HG02943 (cell line): ENCODE measurements at regions not wholly inside any gene's neighbourhood (a gene's known extent, or its start where the extent isn't known, plus 50 kb on each side); places are given as distances from the start of the nearest gene placed in this dataset.
"Not testable (repeated sequence)": the region's sequence is repeated elsewhere in the genome, so short reads cannot be mapped to it uniquely, and the experiment has no call there.

ENCODE experiments used
- ATAC-seq: cut with Tn5 transposase; IDR thresholded peaks from one replicate; pipeline ENCODE4 v1.9.1; 2021; ENCODE audit warnings: mild to moderate bottlenecking, low read depth, moderate library complexity; ENCODE audit not compliant: unreplicated experiment

DNA sequence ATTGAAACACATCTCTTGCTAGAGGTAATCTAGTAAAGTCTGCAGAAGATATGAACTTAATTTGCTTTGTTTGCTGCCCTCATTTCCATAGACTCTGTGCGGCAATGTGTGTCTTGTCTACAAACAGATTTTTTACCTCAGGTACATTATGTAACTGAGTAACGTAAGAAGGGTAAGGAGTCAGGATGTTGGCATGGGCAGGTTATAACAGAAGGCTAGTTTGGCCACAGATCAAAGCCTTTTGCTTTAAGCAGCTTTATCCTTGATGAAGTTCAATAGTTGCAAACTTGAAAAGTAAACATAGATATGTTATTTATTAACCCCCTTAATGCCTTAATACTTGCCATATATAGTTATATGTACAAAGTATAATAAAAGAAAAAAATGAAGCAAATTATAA lies 391.6 kb upstream of the FKBP1C start:
- no peak for ATAC-seq

DNA sequence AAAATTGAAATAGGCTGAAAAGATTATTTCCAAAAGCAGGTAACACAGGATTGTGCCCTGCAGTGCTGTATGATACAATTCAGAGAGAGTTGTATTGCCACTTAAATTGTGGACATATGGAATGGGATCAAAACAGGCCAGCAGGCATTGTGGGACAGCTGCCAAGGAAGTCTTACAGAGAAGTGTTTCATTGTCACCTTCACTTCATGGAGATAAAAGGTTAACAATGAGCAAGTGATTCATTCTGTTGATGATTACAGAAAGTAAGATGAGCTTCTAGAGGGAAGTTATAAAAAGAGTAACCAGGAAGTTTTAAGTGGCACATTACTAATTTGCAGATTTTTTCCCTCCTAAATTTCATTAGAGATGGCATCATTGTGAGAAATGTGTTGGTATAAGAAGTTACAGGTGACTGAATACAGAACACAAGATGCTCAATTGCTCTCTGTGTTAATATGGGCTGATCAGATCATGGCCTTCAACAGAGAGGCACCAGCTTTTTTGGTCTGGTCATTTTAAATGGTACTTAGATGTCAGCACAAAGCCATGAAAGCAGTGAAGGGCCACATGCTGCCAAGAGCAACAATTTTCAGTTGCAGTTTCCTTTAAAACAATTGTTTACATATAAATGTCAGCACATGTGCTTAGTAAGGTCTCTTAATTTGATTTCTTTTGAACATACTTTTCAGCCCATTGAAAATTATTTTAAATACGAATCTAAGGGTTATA lies 402.5 kb upstream of the FKBP1C start:
- ATAC-seq = no peak

DNA sequence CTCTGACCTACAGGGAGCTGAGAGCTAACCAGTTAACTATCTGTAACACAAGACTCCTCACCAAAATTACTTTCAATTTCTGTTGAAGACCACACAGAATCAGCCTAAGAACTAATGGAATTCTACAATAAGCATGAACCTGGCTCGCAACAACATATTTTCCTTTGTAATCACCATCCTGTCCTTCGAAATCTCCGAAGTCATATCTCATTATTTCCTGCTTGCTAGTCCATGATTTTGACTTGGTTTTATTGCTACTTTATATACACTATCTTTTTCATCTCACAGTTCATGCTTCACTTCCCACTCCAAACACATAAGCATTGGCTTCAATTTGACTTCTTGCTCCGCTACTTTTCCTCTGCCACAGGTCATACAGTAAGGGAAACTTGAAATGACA lies 405.8 kb upstream of the FKBP1C start:
- ATAC-seq = no peak

DNA sequence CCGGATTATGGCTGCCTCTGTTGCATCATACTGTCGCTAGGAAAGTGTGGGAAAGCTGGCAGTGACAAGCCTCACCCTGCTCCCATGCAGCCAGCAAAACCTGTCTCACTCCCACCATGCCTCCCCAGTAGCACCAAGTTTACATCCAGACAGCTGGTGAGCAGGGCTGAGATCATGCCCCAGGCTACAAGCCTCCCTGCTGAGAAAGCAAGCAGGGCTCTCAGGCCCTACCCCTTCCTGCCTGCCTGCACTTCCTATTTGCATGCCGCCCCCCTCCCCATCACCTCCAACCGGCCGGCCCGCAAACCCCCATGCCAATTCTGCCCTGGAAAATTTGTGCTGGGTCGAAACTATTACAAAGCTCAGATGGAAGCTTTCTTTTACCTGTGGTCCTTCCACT lies 408.2 kb upstream of the FKBP1C start:
- no peak for ATAC-seq

DNA sequence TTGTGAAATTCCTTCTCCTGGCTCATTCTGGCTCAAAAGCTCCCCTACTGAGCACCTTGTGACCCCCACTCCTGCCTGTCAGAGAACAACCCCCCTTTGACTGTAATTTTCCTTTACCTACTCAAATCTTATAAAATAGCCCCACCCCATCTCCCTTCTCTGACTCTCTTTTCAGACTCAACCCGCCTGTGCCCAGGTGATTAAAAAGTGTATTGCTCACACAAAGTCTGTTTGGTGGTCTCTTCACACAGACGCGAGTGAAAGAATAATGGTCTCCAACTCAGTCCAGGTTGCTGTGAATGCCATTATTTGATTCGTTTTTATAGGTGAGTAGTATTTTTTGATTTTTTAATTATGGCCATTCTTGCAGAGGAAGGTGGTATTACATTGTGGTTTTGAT lies 414.1 kb upstream of the FKBP1C start:
- no peak for ATAC-seq

DNA sequence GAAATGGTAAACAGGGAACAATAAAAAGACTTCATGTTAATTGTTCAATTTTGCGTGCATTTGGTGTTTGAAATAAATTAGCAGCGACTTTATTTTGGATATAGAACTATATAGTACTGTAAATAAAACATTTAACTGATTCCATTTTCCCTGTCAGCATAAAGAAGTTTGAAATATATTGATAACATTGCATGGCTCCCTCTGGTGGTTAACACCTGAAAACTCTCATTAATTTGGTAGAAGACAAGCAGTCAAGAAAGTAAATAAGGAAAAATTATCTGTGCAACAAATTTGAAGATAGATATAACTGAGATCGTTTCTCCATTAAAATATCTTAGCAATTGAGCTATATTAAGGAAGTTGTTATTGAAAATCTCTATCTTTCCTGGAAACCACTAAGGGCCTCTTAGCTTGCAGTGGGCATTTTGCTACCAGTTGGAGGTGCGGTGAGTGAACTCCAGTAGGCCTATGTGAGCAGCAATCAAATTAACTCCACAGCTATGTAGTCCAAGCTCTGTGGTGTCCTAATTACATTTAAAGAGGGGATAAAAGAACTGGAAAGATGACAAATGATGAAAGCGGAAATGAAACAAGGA lies 435.7 kb upstream of the FKBP1C start:
- ATAC-seq = no peak

DNA sequence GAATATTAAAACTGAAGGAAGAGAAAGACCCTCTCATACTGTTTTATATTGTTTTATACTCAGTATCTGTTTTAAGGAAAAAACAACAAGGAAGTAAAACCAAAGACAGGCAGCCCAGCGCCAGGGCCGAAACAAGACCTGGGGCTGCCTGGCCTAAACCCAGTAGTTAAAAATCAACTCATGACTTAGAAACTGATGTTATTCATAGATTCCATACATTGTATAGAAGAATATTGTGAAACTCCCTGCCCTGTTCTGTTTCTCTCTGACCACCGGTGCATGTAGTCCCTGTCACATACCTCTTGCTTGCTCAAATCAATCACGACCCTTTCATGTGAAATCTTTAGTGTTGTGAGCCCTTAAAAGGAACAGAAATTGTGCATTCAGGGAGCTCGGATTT lies 445.1 kb upstream of the FKBP1C start:
- not testable (repeated sequence) for ATAC-seq

DNA sequence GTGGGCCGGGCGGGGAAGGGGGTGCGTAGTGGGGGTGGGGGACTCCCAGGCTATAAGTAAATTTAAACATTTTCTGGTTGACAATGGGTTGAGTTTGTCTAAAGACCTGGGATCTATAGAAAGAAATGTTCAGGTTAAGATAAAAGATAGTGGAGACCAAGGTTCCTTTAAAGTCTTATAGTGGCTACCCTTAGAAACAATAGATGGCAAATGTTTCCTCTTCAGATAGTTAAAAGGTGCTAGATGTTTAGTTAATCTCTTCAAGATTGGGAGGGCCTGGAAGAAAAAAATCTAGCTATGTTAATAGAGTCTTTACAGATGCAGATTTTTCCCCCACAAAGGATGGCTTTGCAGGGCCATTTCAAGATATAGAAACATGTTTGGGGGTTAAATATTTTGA lies 446.4 kb upstream of the FKBP1C start:
- ATAC-seq = no peak

DNA sequence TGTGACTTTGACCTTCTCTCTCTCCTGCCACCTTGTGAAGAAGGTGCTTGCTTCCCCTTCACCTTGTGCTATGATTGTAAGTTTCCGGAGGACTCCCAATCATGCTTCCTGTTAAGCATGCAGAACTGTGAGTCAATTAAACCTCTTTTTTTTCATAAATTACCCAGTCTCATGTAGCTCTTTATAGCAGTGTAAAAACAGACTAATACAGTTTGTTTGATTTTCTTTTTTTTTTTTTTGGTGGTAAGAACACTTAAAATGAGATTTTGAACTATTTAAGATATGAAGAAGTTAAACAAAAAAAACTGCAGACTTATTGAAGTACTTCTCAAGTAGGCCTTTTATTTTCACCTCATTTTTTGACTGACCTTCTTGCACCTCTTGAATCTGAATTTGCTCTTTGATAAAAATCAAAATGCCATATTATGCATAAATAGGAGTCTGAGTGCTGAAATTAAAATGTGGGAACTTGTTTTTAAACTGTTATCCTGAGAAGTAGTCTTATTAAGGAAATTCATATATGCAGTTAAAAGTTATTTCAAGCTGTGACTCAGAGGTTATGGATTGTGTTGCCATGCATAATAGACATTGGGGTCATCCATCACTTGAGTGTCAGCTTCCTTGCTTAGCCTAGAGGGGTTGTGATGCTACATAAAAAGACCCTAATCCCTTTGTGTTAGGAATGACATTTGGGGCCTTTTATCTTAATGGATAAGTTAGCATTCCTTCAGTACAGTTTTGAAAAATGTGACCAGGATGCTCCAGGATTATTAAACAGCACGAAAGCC lies 447.9 kb upstream of the FKBP1C start:
- no peak for ATAC-seq

DNA sequence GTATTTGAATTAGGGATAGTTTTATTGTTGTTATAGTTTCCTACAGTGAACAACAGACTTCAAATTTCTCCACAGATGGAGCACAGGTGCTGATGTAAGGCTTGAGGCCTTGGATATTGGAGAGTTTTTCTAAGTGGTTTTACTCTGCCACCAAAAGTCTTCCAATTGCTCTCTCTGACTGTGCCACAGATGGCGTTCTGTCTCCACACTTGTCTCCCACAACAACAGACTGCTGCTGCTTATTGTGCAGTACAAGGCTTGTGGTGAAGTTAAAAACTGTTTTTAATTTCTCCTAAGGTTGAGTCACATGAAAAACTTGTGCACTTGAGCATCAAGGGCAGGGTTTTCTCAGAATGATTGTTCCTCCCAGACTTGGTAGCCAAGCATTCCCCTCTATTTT lies 460.9 kb upstream of the KHDRBS2 start:
- no peak for ATAC-seq

DNA sequence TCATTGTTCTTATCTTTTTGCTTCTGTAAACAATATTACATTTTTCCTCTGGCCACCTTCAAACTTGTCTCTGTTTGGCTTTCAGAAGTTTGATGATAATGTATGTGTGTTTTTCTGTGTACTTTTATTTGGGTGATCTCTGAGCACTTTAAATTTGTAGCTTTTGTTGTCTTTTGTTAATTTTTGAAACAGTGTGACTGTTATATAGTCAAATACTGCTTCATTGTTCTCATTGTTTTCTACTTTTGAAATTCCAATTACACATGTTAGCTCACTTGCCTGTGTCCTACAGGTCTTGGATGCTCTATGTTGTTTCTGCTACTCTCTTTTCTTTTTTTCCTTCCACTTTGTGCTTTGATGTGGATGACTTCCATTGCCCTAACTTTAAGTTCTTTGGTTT lies 460.1 kb upstream of the KHDRBS2 start:
- ATAC-seq = no peak

DNA sequence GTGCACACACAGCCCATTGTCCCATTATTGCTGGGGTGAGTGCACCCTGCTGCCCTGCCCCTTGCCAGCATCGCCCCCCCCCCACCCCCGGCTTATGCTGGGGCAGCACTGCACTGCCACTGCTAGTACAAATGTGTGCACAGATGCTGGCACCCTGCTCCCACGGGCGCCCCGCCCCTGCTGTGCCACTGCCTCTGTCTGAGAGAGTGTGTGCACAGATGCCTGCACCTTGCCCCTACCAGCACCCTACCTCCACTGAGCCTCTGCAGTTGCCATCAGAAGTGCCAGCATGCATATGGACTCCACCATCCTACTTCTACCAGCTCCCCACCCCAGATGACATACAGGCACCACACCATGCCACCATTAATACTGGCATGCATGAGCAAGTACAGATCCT lies 454.6 kb upstream of the KHDRBS2 start:
- no peak for ATAC-seq

DNA sequence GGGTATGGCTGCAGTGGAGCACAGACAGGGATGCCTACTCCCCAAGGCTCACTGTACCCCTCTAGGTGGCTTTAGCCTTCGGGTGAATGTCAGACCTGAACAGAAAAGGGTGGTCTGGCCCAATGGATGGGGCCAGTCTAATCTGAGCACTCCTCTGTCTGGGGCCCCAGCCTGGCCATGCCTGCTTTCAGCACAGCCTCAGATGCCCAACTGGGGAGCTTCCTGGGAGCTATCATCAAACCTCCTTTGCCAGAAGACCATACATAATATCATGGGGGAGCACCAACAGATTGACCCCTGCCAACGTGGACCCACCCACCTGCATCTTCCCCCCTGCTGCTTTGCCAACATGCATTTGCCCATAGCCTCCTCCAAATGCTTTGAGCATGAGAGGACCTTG lies 454.1 kb upstream of the KHDRBS2 start:
- no peak for ATAC-seq

DNA sequence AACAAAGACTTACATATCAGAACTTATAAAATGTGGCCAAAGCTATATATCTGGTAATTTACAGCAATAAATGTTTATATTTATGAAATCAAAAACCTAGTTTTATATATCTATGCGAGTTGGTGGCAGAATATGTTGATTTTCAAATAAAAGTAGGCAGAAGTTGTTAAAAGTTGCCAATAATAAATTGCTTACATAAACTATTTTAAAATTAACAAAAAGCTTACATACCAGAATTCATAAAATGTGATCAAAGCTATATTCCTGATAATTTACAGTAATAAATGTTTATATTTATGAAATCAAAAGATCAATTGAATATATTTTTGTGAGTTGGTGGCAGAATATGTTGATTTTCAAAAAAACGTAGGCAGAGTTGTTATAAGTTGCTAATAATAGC lies 451.8 kb upstream of the KHDRBS2 start:
- no peak for ATAC-seq

DNA sequence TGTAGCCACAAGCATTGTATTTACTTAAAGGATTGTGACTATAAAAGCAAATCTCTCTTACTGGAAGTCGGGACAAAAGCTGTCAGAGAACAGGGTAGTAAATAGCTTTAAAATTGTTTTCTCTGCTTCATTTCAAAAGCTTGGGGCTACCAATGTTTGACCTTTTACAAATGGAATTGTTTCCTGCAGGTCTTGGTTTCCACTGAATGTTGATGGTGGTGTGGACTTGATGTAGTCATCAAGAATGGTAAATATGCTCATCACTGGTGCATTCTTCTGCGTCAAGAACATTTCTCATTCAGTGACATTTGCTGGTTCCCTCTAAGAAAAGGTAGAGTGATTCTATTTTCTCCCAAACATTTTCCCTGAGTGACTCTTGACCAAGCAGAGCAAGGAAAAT lies 435.4 kb upstream of the KHDRBS2 start:
- no peak for ATAC-seq

DNA sequence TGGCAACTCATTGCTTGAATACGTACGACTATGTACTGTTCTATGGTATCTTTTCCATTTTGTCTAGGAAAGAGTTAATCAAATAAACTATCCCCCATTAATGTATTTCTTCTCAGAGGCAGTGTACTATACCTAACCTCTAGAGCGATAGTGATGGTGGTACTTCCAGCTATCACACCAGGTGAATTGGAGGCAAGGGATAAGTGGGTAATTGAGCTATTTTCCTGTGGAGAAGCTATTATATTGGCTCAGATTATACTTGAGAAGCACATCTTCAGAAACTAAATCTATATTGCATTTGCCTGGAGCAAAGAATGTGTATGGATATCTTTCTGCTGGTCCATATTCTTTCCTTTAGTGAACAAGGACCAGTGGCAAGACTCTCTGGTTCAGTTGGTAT lies 430.7 kb upstream of the KHDRBS2 start:
- ATAC-seq = no peak

DNA sequence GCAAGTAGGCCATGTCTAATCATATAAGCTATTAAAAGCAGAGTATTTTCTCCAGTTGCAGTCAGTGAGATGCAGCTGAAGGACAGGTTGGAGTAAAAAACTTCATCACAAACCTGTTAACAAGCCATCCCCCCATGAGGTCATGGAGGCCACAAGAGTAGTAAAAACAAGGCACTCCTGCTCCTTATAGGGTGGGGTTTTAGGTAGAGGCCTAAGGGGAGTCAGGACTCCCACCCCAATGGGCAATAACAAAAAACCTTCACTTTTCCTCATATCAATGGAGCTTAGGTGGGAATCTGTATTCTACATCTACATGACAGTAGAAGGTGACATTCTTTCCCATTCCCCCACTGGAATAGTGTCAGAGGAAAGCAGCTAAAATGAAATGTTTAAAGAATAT lies 428.1 kb upstream of the KHDRBS2 start:
- ATAC-seq = no peak

DNA sequence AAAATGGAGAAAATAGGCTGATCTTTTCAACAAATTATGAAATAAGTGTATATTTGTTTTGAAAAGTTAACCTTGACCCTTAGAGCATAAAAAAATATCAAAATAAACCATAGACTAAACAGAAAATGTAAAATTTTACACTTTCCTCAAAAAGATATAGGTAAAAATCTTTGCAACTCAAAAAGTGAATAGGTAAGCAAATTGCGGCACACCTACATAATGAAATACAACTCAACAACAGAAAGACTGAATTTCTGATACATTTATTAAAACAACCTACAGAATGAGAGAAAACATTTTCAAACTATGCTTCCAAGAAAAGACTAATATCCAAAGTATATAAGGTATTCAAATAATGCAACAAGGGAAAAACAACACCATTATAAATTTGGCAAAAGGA lies 425.7 kb upstream of the KHDRBS2 start:
- ATAC-seq = no peak

DNA sequence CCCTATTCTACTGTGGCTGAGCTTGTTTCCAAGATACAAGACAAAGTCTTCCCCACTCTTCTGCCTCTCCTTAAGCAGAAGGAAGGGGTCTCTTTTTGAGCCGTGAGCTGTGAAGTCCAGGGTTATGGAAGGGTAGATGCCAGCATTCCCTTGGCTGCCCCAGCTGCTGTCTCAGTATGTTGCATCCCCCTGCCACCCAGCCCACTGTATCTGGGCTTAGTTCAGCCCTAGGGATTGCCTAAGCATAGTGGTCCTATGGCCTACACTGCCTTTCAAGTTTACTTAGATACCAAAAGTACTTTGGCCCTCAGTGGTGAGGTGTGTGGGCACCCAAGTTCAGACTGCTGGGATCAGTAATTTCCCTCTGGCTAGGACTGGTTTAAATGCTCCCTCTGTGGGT lies 421.9 kb upstream of the KHDRBS2 start:
- no peak for ATAC-seq

DNA sequence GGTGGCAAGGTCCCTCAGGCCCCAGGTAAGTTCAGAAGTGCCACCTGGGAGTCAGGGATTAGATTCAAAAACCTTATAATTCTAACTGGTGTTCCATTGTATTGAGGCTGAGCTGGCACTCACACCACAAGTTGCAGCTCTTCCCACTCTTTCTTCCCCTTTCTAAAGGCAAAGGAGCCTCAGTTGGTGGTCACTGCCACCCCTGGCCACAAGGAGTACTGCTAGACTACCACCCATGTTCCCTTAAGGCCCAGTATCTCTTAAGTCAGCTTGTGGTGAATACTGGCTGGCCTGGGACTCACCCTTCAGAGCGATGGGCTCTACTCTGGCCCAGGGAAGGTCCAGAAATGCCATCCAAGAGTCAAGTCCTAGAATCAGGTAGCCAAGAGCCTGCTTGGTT lies 421.1 kb upstream of the KHDRBS2 start:
- no peak for ATAC-seq

DNA sequence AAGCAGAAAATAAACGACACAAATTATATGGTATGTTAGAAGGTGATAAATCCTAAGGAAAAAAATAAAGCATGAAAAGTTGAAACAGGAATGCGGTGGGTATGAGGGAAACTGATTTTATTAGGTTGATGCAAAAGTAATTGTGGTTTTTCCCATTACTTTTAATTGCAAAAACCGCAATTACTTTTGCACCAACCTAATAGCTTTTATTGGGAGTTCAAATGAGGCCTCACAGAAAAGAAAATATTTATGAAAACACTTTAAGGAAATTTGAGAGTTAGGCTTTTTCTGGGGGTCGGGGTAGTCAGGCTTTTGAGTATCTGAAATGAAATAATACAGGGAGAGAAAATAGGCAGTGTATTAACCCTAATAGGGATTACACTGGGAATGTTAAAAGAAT lies 397.0 kb upstream of the KHDRBS2 start:
- ATAC-seq = no peak

DNA sequence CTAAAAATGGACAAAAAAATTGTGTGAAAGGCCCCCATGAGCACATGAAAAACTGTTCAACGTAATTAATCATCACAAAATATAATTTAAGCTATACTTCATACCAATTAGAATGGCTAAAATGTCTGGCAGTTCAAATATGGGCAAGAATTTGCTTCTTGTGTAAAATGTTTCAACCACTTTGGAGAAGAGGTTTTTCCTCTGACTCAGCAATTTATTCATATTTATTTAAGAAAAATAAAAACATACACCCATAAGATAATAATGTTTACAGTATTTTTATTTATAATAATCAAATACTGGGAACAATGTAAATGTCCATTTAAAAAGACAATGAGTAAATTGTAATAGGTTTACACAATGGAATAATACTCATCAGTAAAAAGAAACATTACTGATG lies 395.1 kb upstream of the KHDRBS2 start:
- no peak for ATAC-seq
